ENCODE measurements at regions not wholly inside any gene's neighbourhood (a gene's known extent, or its start where the extent isn't known, plus 50 kb on each side); places are given as distances from the start of the nearest gene placed in this dataset.

- H3K9me3 ChIP-seq (ENCODE audit: control insufficient read depth, insufficient read depth, low read length) = no peaks in the 10 kb centered on the region
- H3K36me3 ChIP-seq (ENCODE audit: control insufficient read depth, insufficient read depth, low read length) = no peaks in the 10 kb centered on the region
- H3K4me1 ChIP-seq (ENCODE audit: control insufficient read depth, insufficient read depth, low read length) = no peaks in the 10 kb centered on the region
- H3K27me3 ChIP-seq (ENCODE audit: control insufficient read depth, insufficient read depth, low read length) = no peaks in the 10 kb centered on the region
- no peak overlapping the region for H3K9ac ChIP-seq (ENCODE audit: low read depth, low read length)
- no peak overlapping the region for H3K4me3 ChIP-seq (ENCODE audit: low read depth, low read length)
Observed at GRCh38 chr13:90690458-90691080, 656.9 kb upstream of the MIR17HG start.

GRCh38 chr13:90696254-90696653 is 651.2 kb upstream of the MIR17HG start:
- no peak overlapping the region for H3K9ac ChIP-seq (ENCODE audit: low read depth, low read length)
- H3K9me3 ChIP-seq (ENCODE audit: control insufficient read depth, insufficient read depth, low read length) = no peaks in the 10 kb centered on the region
- no peak overlapping the region for H3K4me3 ChIP-seq (ENCODE audit: low read depth, low read length)
- no peaks in the 10 kb centered on the region for H3K27me3 ChIP-seq (ENCODE audit: control insufficient read depth, insufficient read depth, low read length)
- H3K36me3 ChIP-seq (ENCODE audit: control insufficient read depth, insufficient read depth, low read length) = no peaks in the 10 kb centered on the region
- H3K4me1 ChIP-seq (ENCODE audit: control insufficient read depth, insufficient read depth, low read length) = no peaks in the 10 kb centered on the region

- no peaks in the 10 kb centered on the region for H3K4me1 ChIP-seq (ENCODE audit: control insufficient read depth, insufficient read depth, low read length)
- no peaks in the 10 kb centered on the region for H3K36me3 ChIP-seq (ENCODE audit: control insufficient read depth, insufficient read depth, low read length)
- H3K27me3 ChIP-seq (ENCODE audit: control insufficient read depth, insufficient read depth, low read length) = no peaks in the 10 kb centered on the region
- H3K9ac ChIP-seq (ENCODE audit: low read depth, low read length) = no peak overlapping the region
- no peak overlapping the region for H3K4me3 ChIP-seq (ENCODE audit: low read depth, low read length)
- no peaks in the 10 kb centered on the region for H3K9me3 ChIP-seq (ENCODE audit: control insufficient read depth, insufficient read depth, low read length)
Observed at GRCh38 chr13:90696656-90697055, 650.8 kb upstream of the MIR17HG start.

- Histone ChIP-seq H3K9me3 (ENCODE audit: control insufficient read depth, insufficient read depth, low read length) (no peaks in the 10 kb centered on the region), H3K27me3 (ENCODE audit: control insufficient read depth, insufficient read depth, low read length) (no peaks in the 10 kb centered on the region), H3K36me3 (ENCODE audit: control insufficient read depth, insufficient read depth, low read length) (no peaks in the 10 kb centered on the region), H3K4me1 (ENCODE audit: control insufficient read depth, insufficient read depth, low read length) (no peaks in the 10 kb centered on the region), H3K4me3 (ENCODE audit: low read depth, low read length) (no peak overlapping the region), H3K9ac (ENCODE audit: low read depth, low read length) (no peak overlapping the region)
Observed at GRCh38 chr13:90700340-90700739, 647.1 kb upstream of the MIR17HG start.

- H3K9me3 ChIP-seq (ENCODE audit: control insufficient read depth, insufficient read depth, low read length) = no peaks in the 10 kb centered on the region
- H3K36me3 ChIP-seq (ENCODE audit: control insufficient read depth, insufficient read depth, low read length) = no peaks in the 10 kb centered on the region
- H3K27me3 ChIP-seq (ENCODE audit: control insufficient read depth, insufficient read depth, low read length) = no peaks in the 10 kb centered on the region
- no peak overlapping the region for H3K4me3 ChIP-seq (ENCODE audit: low read depth, low read length)
- no peak overlapping the region for H3K9ac ChIP-seq (ENCODE audit: low read depth, low read length)
- H3K4me1 ChIP-seq (ENCODE audit: control insufficient read depth, insufficient read depth, low read length) = no peaks in the 10 kb centered on the region
Observed at GRCh38 chr13:90701264-90701663, 646.2 kb upstream of the MIR17HG start.

- H3K4me1 ChIP-seq (ENCODE audit: control insufficient read depth, insufficient read depth, low read length) = no peaks in the 10 kb centered on the region
- no peaks in the 10 kb centered on the region for H3K9me3 ChIP-seq (ENCODE audit: control insufficient read depth, insufficient read depth, low read length)
- H3K4me3 ChIP-seq (ENCODE audit: low read depth, low read length) = no peak overlapping the region
- no peaks in the 10 kb centered on the region for H3K36me3 ChIP-seq (ENCODE audit: control insufficient read depth, insufficient read depth, low read length)
- no peak overlapping the region for H3K9ac ChIP-seq (ENCODE audit: low read depth, low read length)
- no peaks in the 10 kb centered on the region for H3K27me3 ChIP-seq (ENCODE audit: control insufficient read depth, insufficient read depth, low read length)
Observed at GRCh38 chr13:90702050-90702449, 645.4 kb upstream of the MIR17HG start.

- Histone ChIP-seq H3K36me3 (ENCODE audit: control insufficient read depth, insufficient read depth, low read length) (no peaks in the 10 kb centered on the region), H3K4me1 (ENCODE audit: control insufficient read depth, insufficient read depth, low read length) (no peaks in the 10 kb centered on the region), H3K4me3 (ENCODE audit: low read depth, low read length) (no peak overlapping the region), H3K9me3 (ENCODE audit: control insufficient read depth, insufficient read depth, low read length) (no peaks in the 10 kb centered on the region), H3K27me3 (ENCODE audit: control insufficient read depth, insufficient read depth, low read length) (no peaks in the 10 kb centered on the region), H3K9ac (ENCODE audit: low read depth, low read length) (no peak overlapping the region)
Observed at GRCh38 chr13:90706631-90707030, 640.9 kb upstream of the MIR17HG start.

GRCh38 chr13:90708128-90708527 is 639.4 kb upstream of the MIR17HG start:
- Histone ChIP-seq H3K27me3 (ENCODE audit: control insufficient read depth, insufficient read depth, low read length) (no peaks in the 10 kb centered on the region), H3K9me3 (ENCODE audit: control insufficient read depth, insufficient read depth, low read length) (no peaks in the 10 kb centered on the region), H3K9ac (ENCODE audit: low read depth, low read length) (no peak overlapping the region), H3K4me1 (ENCODE audit: control insufficient read depth, insufficient read depth, low read length) (no peaks in the 10 kb centered on the region), H3K36me3 (ENCODE audit: control insufficient read depth, insufficient read depth, low read length) (no peaks in the 10 kb centered on the region), H3K4me3 (ENCODE audit: low read depth, low read length) (no peak overlapping the region)

- no peak overlapping the region for H3K4me3 ChIP-seq (ENCODE audit: low read depth, low read length)
- no peaks in the 10 kb centered on the region for H3K4me1 ChIP-seq (ENCODE audit: control insufficient read depth, insufficient read depth, low read length)
- no peaks in the 10 kb centered on the region for H3K27me3 ChIP-seq (ENCODE audit: control insufficient read depth, insufficient read depth, low read length)
- H3K9me3 ChIP-seq (ENCODE audit: control insufficient read depth, insufficient read depth, low read length) = no peaks in the 10 kb centered on the region
- H3K9ac ChIP-seq (ENCODE audit: low read depth, low read length) = no peak overlapping the region
- H3K36me3 ChIP-seq (ENCODE audit: control insufficient read depth, insufficient read depth, low read length) = no peaks in the 10 kb centered on the region
Observed at GRCh38 chr13:90709319-90709718, 638.2 kb upstream of the MIR17HG start.

GRCh38 chr13:90710164-90710759 is 637.2 kb upstream of the MIR17HG start:
- H3K4me1 ChIP-seq (ENCODE audit: control insufficient read depth, insufficient read depth, low read length) = no peaks in the 10 kb centered on the region
- no peaks in the 10 kb centered on the region for H3K36me3 ChIP-seq (ENCODE audit: control insufficient read depth, insufficient read depth, low read length)
- no peaks in the 10 kb centered on the region for H3K27me3 ChIP-seq (ENCODE audit: control insufficient read depth, insufficient read depth, low read length)
- H3K4me3 ChIP-seq (ENCODE audit: low read depth, low read length) = no peak overlapping the region
- H3K9ac ChIP-seq (ENCODE audit: low read depth, low read length) = no peak overlapping the region
- no peaks in the 10 kb centered on the region for H3K9me3 ChIP-seq (ENCODE audit: control insufficient read depth, insufficient read depth, low read length)

GRCh38 chr13:90713441-90714133 is 633.9 kb upstream of the MIR17HG start:
- H3K4me3 ChIP-seq (ENCODE audit: low read depth, low read length) = no peak overlapping the region
- no peaks in the 10 kb centered on the region for H3K36me3 ChIP-seq (ENCODE audit: control insufficient read depth, insufficient read depth, low read length)
- H3K9me3 ChIP-seq (ENCODE audit: control insufficient read depth, insufficient read depth, low read length) = no peaks in the 10 kb centered on the region
- H3K9ac ChIP-seq (ENCODE audit: low read depth, low read length) = no peak overlapping the region
- H3K4me1 ChIP-seq (ENCODE audit: control insufficient read depth, insufficient read depth, low read length) = peaks cover 9% of the 10 kb centered on the region
- H3K27me3 ChIP-seq (ENCODE audit: control insufficient read depth, insufficient read depth, low read length) = no peaks in the 10 kb centered on the region

- peaks cover 9% of the 10 kb centered on the region for H3K4me1 ChIP-seq (ENCODE audit: control insufficient read depth, insufficient read depth, low read length)
- no peaks in the 10 kb centered on the region for H3K27me3 ChIP-seq (ENCODE audit: control insufficient read depth, insufficient read depth, low read length)
- no peaks in the 10 kb centered on the region for H3K9me3 ChIP-seq (ENCODE audit: control insufficient read depth, insufficient read depth, low read length)
- no peaks in the 10 kb centered on the region for H3K36me3 ChIP-seq (ENCODE audit: control insufficient read depth, insufficient read depth, low read length)
- H3K9ac ChIP-seq (ENCODE audit: low read depth, low read length) = no peak overlapping the region
- no peak overlapping the region for H3K4me3 ChIP-seq (ENCODE audit: low read depth, low read length)
Observed at GRCh38 chr13:90715485-90715884, 632.0 kb upstream of the MIR17HG start.
